ENCODE measurements at regions not wholly inside any gene's neighbourhood (a gene's known extent, or its start where the extent isn't known, plus 50 kb on each side); places are given as distances from the start of the nearest gene placed in this dataset.

GRCh38 chr2:64276417-64277095 lies 132.3 kb upstream of the PELI1 start:
- TF ChIP-seq CTCF (IDR thresholded peaks at IDR 0.05; ENCODE audit: poor library complexity, severe bottlenecking) (no peak), POLR2AphosphoS5 (IDR thresholded peaks at IDR 0.05) (no peak), EP300 (conservative IDR thresholded peaks at IDR 0.05; ENCODE audit: poor library complexity, severe bottlenecking) (no peak), EZH2 (IDR thresholded peaks at IDR 0.05; ENCODE audit: borderline replicate concordance, insufficient read depth, low read length, poor library complexity, severe bottlenecking) (no peak), MXI1 (conservative IDR thresholded peaks at IDR 0.05; ENCODE audit: poor library complexity, severe bottlenecking) (no peak), TAF1 (IDR thresholded peaks at IDR 0.05; ENCODE audit: low read depth) (no peak), REST (IDR thresholded peaks at IDR 0.05; ENCODE audit: borderline replicate concordance) (no peak), SMC3 (conservative IDR thresholded peaks at IDR 0.05; ENCODE audit: poor library complexity) (no peak)
